Vagina (tissue), 2 donors: ENCODE measurements at regions not wholly inside any gene's neighbourhood (a gene's known extent, or its start where the extent isn't known, plus 50 kb on each side); places are given as distances from the start of the nearest gene placed in this dataset.

Experiments used
- CTCF ChIP-seq, 3 experiments: fragments of 450-650 bp in 2 of 3; fragments of 200-600 bp in 1 of 3; sonication (generic) in 1 of 3; IDR thresholded peaks; one replicate each; pipeline ENCODE4 v1.5.1; 2017 to 2019; ENCODE audit warnings: antibody characterized with exemption in 3 of 3, mild to moderate bottlenecking in 2 of 3, moderate library complexity in 2 of 3
- POLR2AphosphoS5 ChIP-seq, 2 donors: sonication (generic); formaldehyde crosslinking; IDR thresholded peaks; one replicate each; pipeline ENCODE4 v1.9.0; 2017; ENCODE audit warnings: antibody characterized with exemption in 2 of 2, mild to moderate bottlenecking in 2 of 2, low read depth in 1 of 2; ENCODE audit not compliant: insufficient read depth in 1 of 2

GRCh38 chr1:186512698-186513457 lies 52.0 kb upstream of the PDC start:
- no peak for TF ChIP-seq POLR2AphosphoS5 (IDR thresholded peaks at IDR 0.05; ENCODE audit: insufficient read depth in 1 of 2, low read depth in 1 of 2)
- TF ChIP-seq CTCF (IDR thresholded peaks at IDR 0.05), result no peak
